Prostate gland (tissue), 1 donor: ENCODE measurements at regions not wholly inside any gene's neighbourhood (a gene's known extent, or its start where the extent isn't known, plus 50 kb on each side); places are given as distances from the start of the nearest gene placed in this dataset.

Source experiments
- POLR2A ChIP-seq: fragments of 450-650 bp; IDR thresholded peaks from one replicate; pipeline ENCODE4 v1.6.1; 2016; ENCODE audit warnings: antibody characterized with exemption, mild to moderate bottlenecking
- POLR2AphosphoS5 ChIP-seq: sonication (generic); formaldehyde crosslinking; IDR thresholded peaks from one replicate; pipeline ENCODE4 v1.6.1; 2017; ENCODE audit warnings: antibody characterized with exemption

DNA sequence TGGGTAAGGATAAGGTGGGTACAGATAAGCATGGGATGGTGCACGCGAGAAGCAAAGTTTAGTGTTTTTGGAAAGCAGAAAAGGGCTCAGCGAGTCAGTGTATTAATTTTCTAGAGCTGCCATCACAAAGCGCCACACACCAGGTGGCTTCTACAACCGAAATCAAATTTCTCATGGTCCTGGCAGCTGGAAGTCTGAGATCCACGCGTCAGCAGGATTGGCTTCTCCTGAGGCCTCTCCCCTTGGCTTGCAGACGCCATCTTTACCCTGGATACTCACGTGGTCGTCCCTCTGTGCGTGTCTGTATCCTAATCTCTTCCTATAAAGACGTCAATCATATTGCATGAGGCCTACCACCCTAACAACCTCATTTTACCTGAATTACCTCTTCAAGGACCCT lies 51.5 kb upstream of the USP29 start:
- TF ChIP-seq POLR2A = no peak
- no peak for TF ChIP-seq POLR2AphosphoS5
